H9 (cell line): ENCODE measurements at regions not wholly inside any gene's neighbourhood (a gene's known extent, or its start where the extent isn't known, plus 50 kb on each side); places are given as distances from the start of the nearest gene placed in this dataset.

Experiments
- DNase-seq: peaks from one replicate; pipeline ENCODE4 v3.0.0-alpha.2; 2017
- H2AFZ ChIP-seq: one replicate; pipeline ENCODE4 v1.6.1; 2013; ENCODE audit warnings: mild to moderate bottlenecking, low read length, control low read depth, moderate library complexity
- H2AK5ac ChIP-seq: 2 replicates; pipeline ENCODE4 v1.6.1; 2013; ENCODE audit warnings: low read length, control low read depth, mixed read lengths; ENCODE audit not compliant: insufficient read length
- H2BK120ac ChIP-seq: one replicate; pipeline ENCODE4 v1.6.1; 2013; ENCODE audit warnings: low read depth, mild to moderate bottlenecking, low read length, control low read depth, inconsistent platforms; ENCODE audit not compliant: poor library complexity, severe bottlenecking
- H2BK12ac ChIP-seq: 2 replicates; pipeline ENCODE4 v1.6.1; 2013; ENCODE audit warnings: low read length, control low read depth, mixed read lengths, low read depth; ENCODE audit not compliant: insufficient read length
- H2BK15ac ChIP-seq: 2 replicates; pipeline ENCODE4 v1.6.1; 2013; ENCODE audit warnings: low read depth, low read length, control low read depth
- H2BK20ac ChIP-seq: one replicate; pipeline ENCODE4 v1.6.1; 2013; ENCODE audit warnings: low read depth, mild to moderate bottlenecking, low read length, control low read depth, inconsistent platforms; ENCODE audit not compliant: poor library complexity, severe bottlenecking
- H2BK5ac ChIP-seq: 2 replicates; pipeline ENCODE4 v1.6.1; 2013; ENCODE audit warnings: low read length, control low read depth, mixed read lengths; ENCODE audit not compliant: insufficient read length
- H3K14ac ChIP-seq: 2 replicates; pipeline ENCODE4 v1.6.1; 2013; ENCODE audit warnings: low read length, control low read depth; ENCODE audit not compliant: insufficient read depth
- H3K18ac ChIP-seq: 2 replicates; pipeline ENCODE4 v1.6.1; 2013; ENCODE audit warnings: low read depth, mild to moderate bottlenecking, mixed read lengths, low read length, control low read depth; ENCODE audit not compliant: insufficient read length
- H3K23ac ChIP-seq: 2 replicates; pipeline ENCODE4 v1.6.1; 2013; ENCODE audit warnings: low read length, control low read depth, mixed read lengths, low read depth; ENCODE audit not compliant: insufficient read length
- H3K23me2 ChIP-seq: 2 replicates; pipeline ENCODE4 v1.6.1; 2013; ENCODE audit warnings: low read depth, mild to moderate bottlenecking, mixed read lengths, low read length, control low read depth; ENCODE audit not compliant: insufficient read length, poor library complexity, severe bottlenecking
- H3K27ac ChIP-seq: 2 replicates; pipeline ENCODE4 v1.5.1; 2013; ENCODE audit warnings: low read length, control low read depth, mixed read lengths, low read depth; ENCODE audit not compliant: insufficient read length
- H3K27me3 ChIP-seq: 2 replicates; pipeline ENCODE4 v1.6.1; 2013; ENCODE audit warnings: low read length, control low read depth, inconsistent platforms; ENCODE audit not compliant: insufficient read depth
- H3K4ac ChIP-seq: 2 replicates; pipeline ENCODE4 v1.6.1; 2013; ENCODE audit warnings: low read depth, mild to moderate bottlenecking, control low read depth, inconsistent platforms, low read length, moderate library complexity
- H3K4me1 ChIP-seq: 2 replicates; pipeline ENCODE4 v1.6.1; 2013; ENCODE audit warnings: low read length, control low read depth, inconsistent platforms; ENCODE audit not compliant: insufficient read depth
- H3K4me2 ChIP-seq: 2 replicates; pipeline ENCODE4 v1.6.1; 2013; ENCODE audit warnings: low read length, control low read depth, mixed read lengths; ENCODE audit not compliant: insufficient read length, insufficient read depth
- H3K56ac ChIP-seq: 2 replicates; pipeline ENCODE4 v1.6.1; 2013; ENCODE audit warnings: low read depth, mild to moderate bottlenecking, mixed read lengths, low read length, control low read depth; ENCODE audit not compliant: insufficient read length
- H3K79me1 ChIP-seq: 2 replicates; pipeline ENCODE4 v1.6.1; 2013; ENCODE audit warnings: low read depth, mild to moderate bottlenecking, moderate library complexity, low read length, control low read depth, inconsistent platforms; ENCODE audit not compliant: insufficient read depth, poor library complexity, severe bottlenecking
- H3K79me2 ChIP-seq: 2 replicates; pipeline ENCODE4 v1.6.1; 2013; ENCODE audit warnings: low read length, control low read depth, inconsistent platforms; ENCODE audit not compliant: insufficient read depth
- H3K9ac ChIP-seq: 2 replicates; pipeline ENCODE4 v1.6.1; 2013; ENCODE audit warnings: low read length, control low read depth, mixed read lengths; ENCODE audit not compliant: insufficient read length; ENCODE audit errors: extremely low read depth
- H3K9me3 ChIP-seq: one replicate; pipeline ENCODE4 v1.6.1; 2013; ENCODE audit warnings: low read depth, low read length, inconsistent platforms; ENCODE audit not compliant: control insufficient read depth
- H3T11ph ChIP-seq: one replicate; pipeline ENCODE4 v1.6.1; 2013; ENCODE audit warnings: mild to moderate bottlenecking, low read length, control low read depth, inconsistent platforms
- H4K20me1 ChIP-seq: one replicate; pipeline ENCODE4 v1.6.1; 2013; ENCODE audit not compliant: control insufficient read depth, insufficient read length, insufficient read depth
- H4K5ac ChIP-seq: 2 replicates; pipeline ENCODE4 v1.6.1; 2013; ENCODE audit warnings: low read depth, mild to moderate bottlenecking, mixed read lengths, low read length, control low read depth; ENCODE audit not compliant: insufficient read length
- H4K8ac ChIP-seq: replicated peaks from 2 replicates; pipeline ENCODE4 v1.6.1; 2013; ENCODE audit warnings: low read length, control low read depth, mixed read lengths, low read depth; ENCODE audit not compliant: insufficient read length
- H4K91ac ChIP-seq: 2 replicates; pipeline ENCODE4 v1.6.1; 2013; ENCODE audit warnings: low read depth, mild to moderate bottlenecking, moderate library complexity, mixed read lengths, low read length, control low read depth; ENCODE audit not compliant: insufficient read length
- H3K27ac Mint-ChIP-seq, 3 experiments: 2 replicates in 2 of 3; 3 replicates in 1 of 3; pipeline ENCODE4 v1.8.0; 2020 to 2021; ENCODE audit warnings: mixed read lengths in 3 of 3, mild to moderate bottlenecking in 1 of 3, moderate library complexity in 1 of 3
- H3K27me3 Mint-ChIP-seq: 2 replicates; pipeline ENCODE4 v1.8.0; 2021; ENCODE audit warnings: low read depth, mild to moderate bottlenecking, moderate library complexity, mixed read lengths
- H3K36me3 Mint-ChIP-seq, 3 experiments: 2 replicates in 2 of 3; 3 replicates in 1 of 3; pipeline ENCODE4 v1.8.0; 2020 to 2021; ENCODE audit warnings: low read depth in 3 of 3, mixed read lengths in 3 of 3; ENCODE audit not compliant: insufficient read depth in 1 of 3
- H3K4me1 Mint-ChIP-seq, 2 experiments: 2 replicates each; pipeline ENCODE4 v1.8.0; 2020; ENCODE audit warnings: mixed read lengths in 2 of 2
- H3K4me3 Mint-ChIP-seq, 2 experiments: 2 replicates in 1 of 2; 3 replicates in 1 of 2; pipeline ENCODE4 v1.8.0; 2020 to 2021; ENCODE audit warnings: mild to moderate bottlenecking in 2 of 2, mixed read lengths in 2 of 2, moderate library complexity in 1 of 2
- H3K9me3 Mint-ChIP-seq, 2 experiments: 2 replicates in 1 of 2; 3 replicates in 1 of 2; pipeline ENCODE4 v1.8.0; 2020; ENCODE audit warnings: mild to moderate bottlenecking in 2 of 2, mixed read lengths in 2 of 2, moderate library complexity in 1 of 2
- WGBS: extraction: QIAGEN DNeasy Blood & Tissue Kit; methylation state at CpG from one replicate; pipeline ENCODE4 v1.1.7; 2013; ENCODE audit warnings: missing lambda C conversion rate, low lambda C conversion rate, mixed read lengths; ENCODE audit not compliant: insufficient read length; ENCODE audit errors: extremely low coverage; 5-methylcytosine and 5-hydroxymethylcytosine counted together
- TF ChIP-seq, protein P1 (sequence below): fragments of 200-600 bp; sonication (generic); conservative IDR thresholded peaks from 3 replicates; pipeline ENCODE4 v1.8.0; 2021; ENCODE audit warnings: antibody characterized with exemption, mild to moderate bottlenecking

DNA sequence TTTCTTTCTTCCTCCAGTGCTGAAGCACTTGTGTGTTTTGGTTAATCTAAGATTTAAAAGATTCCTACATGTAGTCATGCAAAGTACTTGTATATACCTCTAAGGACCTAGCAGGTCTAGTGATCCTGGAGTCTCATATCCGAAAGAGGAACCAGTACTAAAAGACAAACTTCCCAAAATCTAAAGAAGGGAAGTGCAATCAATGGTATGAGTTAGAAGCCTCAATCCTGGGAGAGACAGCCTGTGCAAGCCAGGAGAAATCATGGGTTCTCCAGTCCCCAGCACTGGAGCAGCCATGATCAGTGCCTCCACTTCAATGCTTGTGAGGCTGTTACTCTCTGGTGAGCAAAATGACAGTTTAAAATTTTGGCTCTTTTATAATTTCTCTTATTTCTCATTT, 277.4 kb downstream of the DAD1 start:
- Mint-ChIP-seq H3K27me3 (no peaks in the 10 kb centered on the region), H3K27ac (no peak overlapping the region), H3K36me3 (no peaks in the 10 kb centered on the region), H3K9me3 (no peaks in the 10 kb centered on the region), H3K4me1 (no peaks in the 10 kb centered on the region), H3K4me3 (no peak overlapping the region)
- no peak overlapping the region for H3K56ac ChIP-seq
- H3K14ac ChIP-seq: no peak overlapping the region
- H4K91ac ChIP-seq: no peak overlapping the region
- no peaks in the 10 kb centered on the region for H3K4me1 ChIP-seq
- no peak overlapping the region for H4K8ac ChIP-seq
- H4K5ac ChIP-seq: no peak overlapping the region
- no peak overlapping the region for H3K23ac ChIP-seq
- no peak overlapping the region for H2BK120ac ChIP-seq
- no peak overlapping the region for H3K4ac ChIP-seq
- H3K79me2 ChIP-seq: no peaks in the 10 kb centered on the region
- H2BK5ac ChIP-seq: no peak overlapping the region
- H3K9me3 ChIP-seq: no peaks in the 10 kb centered on the region
- no peak overlapping the region for H2BK15ac ChIP-seq
- H3K9ac ChIP-seq: no peak overlapping the region
- H3K4me2 ChIP-seq: no peak overlapping the region
- no peak overlapping the region for H3K27ac ChIP-seq
- no peak overlapping the region for H2AK5ac ChIP-seq
- no peak overlapping the region for H2BK12ac ChIP-seq
- WGBS: no CpG with 5 or more reads among the region's 1 CpG
- no peak overlapping the region for H3K18ac ChIP-seq
- H4K20me1 ChIP-seq: no peaks in the 10 kb centered on the region
- H3K23me2 ChIP-seq: no peaks in the 10 kb centered on the region
- no peaks in the 10 kb centered on the region for H3K27me3 ChIP-seq
- H3T11ph ChIP-seq: no peak overlapping the region
- DNase-seq: no peak
- H3K79me1 ChIP-seq: no peaks in the 10 kb centered on the region
- no peak overlapping the region for H2BK20ac ChIP-seq
- H2AFZ ChIP-seq: no peak overlapping the region
- TF ChIP-seq, protein P1, sequence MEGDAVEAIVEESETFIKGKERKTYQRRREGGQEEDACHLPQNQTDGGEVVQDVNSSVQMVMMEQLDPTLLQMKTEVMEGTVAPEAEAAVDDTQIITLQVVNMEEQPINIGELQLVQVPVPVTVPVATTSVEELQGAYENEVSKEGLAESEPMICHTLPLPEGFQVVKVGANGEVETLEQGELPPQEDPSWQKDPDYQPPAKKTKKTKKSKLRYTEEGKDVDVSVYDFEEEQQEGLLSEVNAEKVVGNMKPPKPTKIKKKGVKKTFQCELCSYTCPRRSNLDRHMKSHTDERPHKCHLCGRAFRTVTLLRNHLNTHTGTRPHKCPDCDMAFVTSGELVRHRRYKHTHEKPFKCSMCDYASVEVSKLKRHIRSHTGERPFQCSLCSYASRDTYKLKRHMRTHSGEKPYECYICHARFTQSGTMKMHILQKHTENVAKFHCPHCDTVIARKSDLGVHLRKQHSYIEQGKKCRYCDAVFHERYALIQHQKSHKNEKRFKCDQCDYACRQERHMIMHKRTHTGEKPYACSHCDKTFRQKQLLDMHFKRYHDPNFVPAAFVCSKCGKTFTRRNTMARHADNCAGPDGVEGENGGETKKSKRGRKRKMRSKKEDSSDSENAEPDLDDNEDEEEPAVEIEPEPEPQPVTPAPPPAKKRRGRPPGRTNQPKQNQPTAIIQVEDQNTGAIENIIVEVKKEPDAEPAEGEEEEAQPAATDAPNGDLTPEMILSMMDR: no peak
